K562 (cell line): ENCODE measurements at regions not wholly inside any gene's neighbourhood (a gene's known extent, or its start where the extent isn't known, plus 50 kb on each side); places are given as distances from the start of the nearest gene placed in this dataset.
A peak's percentile ranks its signal among the peaks of the same experiment; 100 is the strongest.
"Not testable (repeated sequence)": the region's sequence is repeated elsewhere in the genome, so short reads cannot be mapped to it uniquely, and the experiment has no call there.

Experiments
- ATAC-seq: fragments of 200-7000 bp; cut with Tn5 transposase; 3 replicates; pipeline ENCODE4 v1.9.1; 2020; ENCODE audit warnings: moderate library complexity
- BruUV-seq: library from RNA; stranded (reverse); fragments of 400-500 nt; replicated peaks from 2 replicates; lab custom pipeline; 2021; lab: Mats Ljungman, UMichigan
- CTCF ChIA-PET: fragments of 300-600 bp; formaldehyde crosslinking; extraction: SDS; loops from one replicate; lab custom pipeline; 2021; ENCODE audit warnings: low intra/inter-chr PET ratio; lab: Yijun Ruan, JAX
- POLR2A ChIA-PET: fragments of 300-600, 350-650 bp; sonication (Branson Sonifier 250); formaldehyde crosslinking; extraction: SDS; loops from one replicate; lab custom pipeline; 2021; ENCODE audit warnings: antibody characterized with exemption, inconsistent platforms; lab: Yijun Ruan, JAX
- DNase-seq, 4 experiments: peaks; one replicate each; pipeline versions ENCODE4 v3.0.0 to v3.0.0-alpha.2; 2011 to 2018; ENCODE audit warnings: low spot score in 3 of 4, mixed read lengths in 3 of 4; ENCODE audit errors: extremely low read depth in 1 of 4
- FAIRE-seq: peaks from 2 replicates; lab custom pipeline; 2011; peaks lifted over from hg19 to GRCh38; lab: Jason Lieb, UNC
- H2AFZ ChIP-seq: 2 replicates; pipeline ENCODE4 v1.6.0; 2011; ENCODE audit warnings: low read depth, low read length, control low read depth, inconsistent platforms
- H3K27ac ChIP-seq: fragments of 200-600 bp; 3 replicates; pipeline ENCODE4 v1.8.0; 2011; ENCODE audit warnings: low read depth, mild to moderate bottlenecking, control low read depth, inconsistent platforms, low read length, moderate library complexity, mixed read lengths; ENCODE audit errors: extremely low read depth
- H3K27me3 ChIP-seq, 2 experiments: fragments of 300-600 bp in 1 of 2; 2 replicates in 1 of 2; 3 replicates in 1 of 2; pipeline versions ENCODE4 v1.6.0 to v1.8.0; 2011; ENCODE audit warnings: inconsistent platforms in 2 of 2, low read length in 2 of 2, mild to moderate bottlenecking in 1 of 2, mixed read lengths in 1 of 2, moderate library complexity in 1 of 2; ENCODE audit not compliant: control insufficient read depth in 2 of 2, insufficient read depth in 2 of 2
- H3K36me3 ChIP-seq: fragments of 300-600 bp; 3 replicates; pipeline ENCODE4 v1.8.0; 2011; ENCODE audit warnings: mild to moderate bottlenecking, low read length, inconsistent platforms; ENCODE audit not compliant: control insufficient read depth, insufficient read depth
- H3K4me1 ChIP-seq, 2 experiments: fragments of 200-600 bp in 1 of 2; replicated peaks in 1 of 2; 2 replicates in 1 of 2; 3 replicates in 1 of 2; pipeline versions ENCODE4 v1.5.1 to v1.8.0; 2011; ENCODE audit warnings: inconsistent platforms in 2 of 2, low read length in 2 of 2, mild to moderate bottlenecking in 1 of 2, mixed read lengths in 1 of 2, moderate library complexity in 1 of 2; ENCODE audit not compliant: control insufficient read depth in 2 of 2, insufficient read depth in 2 of 2
- H3K4me2 ChIP-seq: 2 replicates; pipeline ENCODE4 v1.6.1; 2011; ENCODE audit warnings: low read length, control low read depth, inconsistent platforms, mixed read lengths; ENCODE audit not compliant: insufficient read depth
- H3K4me3 ChIP-seq: fragments of 200-600 bp; sonication (generic), shearing (Covaris generic); 2 replicates; pipeline ENCODE4 v1.5.1; 2016; ENCODE audit warnings: control low read depth, inconsistent platforms
- H3K79me2 ChIP-seq: fragments of 200-600 bp; 3 replicates; pipeline ENCODE4 v1.8.0; 2011; ENCODE audit warnings: low read length, inconsistent platforms; ENCODE audit not compliant: control insufficient read depth, insufficient read depth
- H3K9ac ChIP-seq, 2 experiments: 2 replicates each; pipeline versions ENCODE4 v1.6.0 to v1.6.1; 2011; ENCODE audit warnings: low read depth in 2 of 2, low read length in 2 of 2, control low read depth in 1 of 2, inconsistent platforms in 1 of 2, mild to moderate bottlenecking in 1 of 2, mixed read lengths in 1 of 2; ENCODE audit not compliant: insufficient read depth in 1 of 2
- H3K9me1 ChIP-seq: one replicate; pipeline ENCODE4 v1.6.0; 2011; ENCODE audit warnings: inconsistent platforms, mild to moderate bottlenecking, low read length, moderate library complexity; ENCODE audit not compliant: control insufficient read depth, insufficient read depth
- H3K9me3 ChIP-seq: replicated peaks from 2 replicates; pipeline ENCODE4 v1.5.1; 2011; ENCODE audit warnings: low read depth, low read length, inconsistent platforms; ENCODE audit not compliant: control insufficient read depth, insufficient read depth
- H4K20me1 ChIP-seq: replicated peaks from 2 replicates; pipeline ENCODE4 v1.6.1; 2011; ENCODE audit warnings: low read length, inconsistent platforms, mixed read lengths; ENCODE audit not compliant: control insufficient read depth, insufficient read depth
- ASH1L ChIP-seq: fragments of 450-650 bp; IDR thresholded peaks from 2 replicates; pipeline ENCODE4 v1.6.1; 2018; ENCODE audit warnings: borderline replicate concordance, mild to moderate bottlenecking, low read depth; ENCODE audit not compliant: partially characterized antibody
- NFIC ChIP-seq: fragments of 450-650 bp; IDR thresholded peaks from 2 replicates; pipeline ENCODE4 v1.6.1; 2017; ENCODE audit warnings: mild to moderate bottlenecking, inconsistent platforms
- RAD21 ChIP-seq, 2 experiments: fragments of 250-450 bp in 1 of 2; fragments of 450-650 bp in 1 of 2; sonication (Bioruptor Pico) in 1 of 2; formaldehyde crosslinking in 1 of 2; IDR thresholded peaks in 1 of 2; conservative IDR thresholded peaks in 1 of 2; 2 replicates each; pipeline versions ENCODE4 v1.4.0 to v1.8.0; 2020 to 2022; ENCODE audit warnings: mild to moderate bottlenecking in 2 of 2, moderate library complexity in 1 of 2
- WGBS: fragments of 100-300 bp; shearing (Covaris generic); methylation state at CpG from one replicate; pipeline ENCODE4 v1.1.6; 2016; ENCODE audit warnings: low coverage, mixed read lengths; ENCODE audit not compliant: insufficient coverage; ENCODE audit errors: missing lambda C conversion rate; 5-methylcytosine and 5-hydroxymethylcytosine counted together
- in situ Hi-C: fragments of 300-500 bp; cut with MboI; formaldehyde crosslinking; loops from 4 replicates; pipeline ENCODE4 v1.15.0; 2018; ENCODE audit warnings: inconsistent platforms, mixed read lengths
- intact Hi-C: fragments of 100-400 bp; cut with micrococcal nuclease; formaldehyde crosslinking; loops from 2 replicates; pipeline ENCODE4 v1.14.2; 2022
- TF ChIP-seq, protein P1 (sequence below), 2 experiments: fragments of 450-650 bp; formaldehyde crosslinking in 1 of 2; IDR thresholded peaks; 2 replicates each; pipeline versions ENCODE4 v1.4.0 to v1.6.1; 2014 to 2020; ENCODE audit warnings: mild to moderate bottlenecking in 2 of 2, borderline replicate concordance in 1 of 2, low read depth in 1 of 2

- H3K36me3 ChIP-seq, H3K27ac ChIP-seq, H3K9me3 ChIP-seq, H3K79me2 ChIP-seq, DNase-seq, CTCF ChIA-PET, H2AFZ ChIP-seq, BruUV-seq, in situ Hi-C loops, POLR2A ChIA-PET, H3K9ac ChIP-seq, H3K4me2 ChIP-seq, FAIRE-seq, H3K9me1 ChIP-seq, H3K4me3 ChIP-seq, ATAC-seq, H4K20me1 ChIP-seq: not testable (repeated sequence)
- H3K4me1 ChIP-seq = peaks cover 0 to 13% of the 10 kb centered on the region in 2 experiments; a peak in 2 of 5 replicates
- H3K27me3 ChIP-seq = peaks cover 0 to 12% of the 10 kb centered on the region in 2 experiments; a peak in 2 of 5 replicates
- WGBS = 45% methylated on average over 16 of the region's 17 CpGs
- intact Hi-C loops = loop anchor here (10.0 kb wide), 1 partner anchor 78 kb away; no protein-coding TSS in a partner anchor
- TF ChIP-seq NFIC = peak; percentile 24; the same call in 1 of the 2 replicates
Observed at GRCh38 chr14:103282309-103282708, 51.7 kb upstream of the EIF5 start.

GRCh38 chr14:103282932-103283331 is 51.1 kb upstream of the EIF5 start:
- ChIA-PET CTCF (interaction anchor here (0.6 kb wide), 1 partner anchor 140 kb away, joined by 3 read pairs; no protein-coding TSS in a partner anchor), POLR2A (interaction anchor here (0.5 kb wide), 1 partner anchor 267 kb away, joined by 3 read pairs; no protein-coding TSS in a partner anchor)
- no TSS peak for BruUV-seq
- intact Hi-C loops (loop anchor here (10.0 kb wide), 1 partner anchor 78 kb away; no protein-coding TSS in a partner anchor), in situ Hi-C loops (no loop called here)
- H3K9me1 ChIP-seq = no peaks in the 10 kb centered on the region
- no peak for DNase-seq
- peaks cover 0 to 13% of the 10 kb centered on the region in 2 experiments; a peak in 2 of 5 replicates for H3K4me1 ChIP-seq
- no peak for FAIRE-seq
- no peak overlapping the region for H3K27ac ChIP-seq
- 8% methylated on average over 5 of the region's 5 CpGs for WGBS
- no peaks in the 10 kb centered on the region for H3K36me3 ChIP-seq
- TF ChIP-seq, protein P1, sequence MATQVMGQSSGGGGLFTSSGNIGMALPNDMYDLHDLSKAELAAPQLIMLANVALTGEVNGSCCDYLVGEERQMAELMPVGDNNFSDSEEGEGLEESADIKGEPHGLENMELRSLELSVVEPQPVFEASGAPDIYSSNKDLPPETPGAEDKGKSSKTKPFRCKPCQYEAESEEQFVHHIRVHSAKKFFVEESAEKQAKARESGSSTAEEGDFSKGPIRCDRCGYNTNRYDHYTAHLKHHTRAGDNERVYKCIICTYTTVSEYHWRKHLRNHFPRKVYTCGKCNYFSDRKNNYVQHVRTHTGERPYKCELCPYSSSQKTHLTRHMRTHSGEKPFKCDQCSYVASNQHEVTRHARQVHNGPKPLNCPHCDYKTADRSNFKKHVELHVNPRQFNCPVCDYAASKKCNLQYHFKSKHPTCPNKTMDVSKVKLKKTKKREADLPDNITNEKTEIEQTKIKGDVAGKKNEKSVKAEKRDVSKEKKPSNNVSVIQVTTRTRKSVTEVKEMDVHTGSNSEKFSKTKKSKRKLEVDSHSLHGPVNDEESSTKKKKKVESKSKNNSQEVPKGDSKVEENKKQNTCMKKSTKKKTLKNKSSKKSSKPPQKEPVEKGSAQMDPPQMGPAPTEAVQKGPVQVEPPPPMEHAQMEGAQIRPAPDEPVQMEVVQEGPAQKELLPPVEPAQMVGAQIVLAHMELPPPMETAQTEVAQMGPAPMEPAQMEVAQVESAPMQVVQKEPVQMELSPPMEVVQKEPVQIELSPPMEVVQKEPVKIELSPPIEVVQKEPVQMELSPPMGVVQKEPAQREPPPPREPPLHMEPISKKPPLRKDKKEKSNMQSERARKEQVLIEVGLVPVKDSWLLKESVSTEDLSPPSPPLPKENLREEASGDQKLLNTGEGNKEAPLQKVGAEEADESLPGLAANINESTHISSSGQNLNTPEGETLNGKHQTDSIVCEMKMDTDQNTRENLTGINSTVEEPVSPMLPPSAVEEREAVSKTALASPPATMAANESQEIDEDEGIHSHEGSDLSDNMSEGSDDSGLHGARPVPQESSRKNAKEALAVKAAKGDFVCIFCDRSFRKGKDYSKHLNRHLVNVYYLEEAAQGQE (IDR thresholded peaks at IDR 0.05; ENCODE audit: borderline replicate concordance) = 0 out of 2 replicates have a peak, but pooled peaks have one; percentile 5
- TF ChIP-seq, protein P1 (CRISPR knock-in tag; IDR thresholded peaks at IDR 0.05; ENCODE audit: low read depth) = no peak
- TF ChIP-seq ASH1L (no peak), RAD21 (CRISPR knock-in tag; conservative IDR thresholded peaks at IDR 0.05 in 1 of 2, IDR thresholded peaks at IDR 0.05 in 1 of 2) (peak in 1 of 2 experiments; percentile 17; a peak in 1 of 4 replicates)
- no peak overlapping the region for H3K9ac ChIP-seq
- no peak overlapping the region for H3K4me2 ChIP-seq
- no peaks in the 10 kb centered on the region for H3K79me2 ChIP-seq
- no peaks in the 10 kb centered on the region for H4K20me1 ChIP-seq
- no peak for ATAC-seq
- no peak overlapping the region for H2AFZ ChIP-seq
- H3K4me3 ChIP-seq = no peak overlapping the region
- H3K9me3 ChIP-seq = no peaks in the 10 kb centered on the region
- H3K27me3 ChIP-seq = peaks cover 0 to 17% of the 10 kb centered on the region in 2 experiments; a peak in 2 of 5 replicates
